GM10266 (cell line): ENCODE measurements at regions not wholly inside any gene's neighbourhood (a gene's known extent, or its start where the extent isn't known, plus 50 kb on each side); places are given as distances from the start of the nearest gene placed in this dataset.

Experiments
- DNase-seq: peaks from one replicate; pipeline ENCODE4 v3.0.0; 2012; ENCODE audit errors: extremely low spot score
- CTCF ChIP-seq: IDR thresholded peaks from 2 replicates; pipeline ENCODE4 v1.5.1; 2012; ENCODE audit warnings: mild to moderate bottlenecking, low read depth; ENCODE audit not compliant: control insufficient read depth, insufficient read depth; ENCODE audit errors: missing control alignments

- no peak for DNase-seq
- TF ChIP-seq CTCF = no peak
Measured at GRCh38 chr2:175855236-175855635, 146.8 kb downstream of the LNPK start.

GRCh38 chr2:175854665-175855064 is 147.4 kb downstream of the LNPK start:
- no peak for DNase-seq
- no peak for TF ChIP-seq CTCF

- DNase-seq = no peak
- TF ChIP-seq CTCF = no peak
Measured at GRCh38 chr2:175854129-175854528, 147.9 kb downstream of the LNPK start.

- DNase-seq = no peak
- TF ChIP-seq CTCF = no peak
Measured at GRCh38 chr2:175853616-175853890, 148.5 kb downstream of the LNPK start.

- TF ChIP-seq CTCF = no peak
- no peak for DNase-seq
Measured at GRCh38 chr2:175852879-175853615, 149.0 kb downstream of the LNPK start.

GRCh38 chr2:175847128-175847527 is 154.9 kb downstream of the LNPK start:
- DNase-seq = no peak
- TF ChIP-seq CTCF = no peak

- no peak for TF ChIP-seq CTCF
- DNase-seq = no peak
Measured at GRCh38 chr2:175844169-175844568, 157.9 kb downstream of the LNPK start.
